ENCODE measurements at regions not wholly inside any gene's neighbourhood (a gene's known extent, or its start where the extent isn't known, plus 50 kb on each side); places are given as distances from the start of the nearest gene placed in this dataset.
"Not testable (repeated sequence)": the region's sequence is repeated elsewhere in the genome, so short reads cannot be mapped to it uniquely, and the experiment has no call there.

DNA sequence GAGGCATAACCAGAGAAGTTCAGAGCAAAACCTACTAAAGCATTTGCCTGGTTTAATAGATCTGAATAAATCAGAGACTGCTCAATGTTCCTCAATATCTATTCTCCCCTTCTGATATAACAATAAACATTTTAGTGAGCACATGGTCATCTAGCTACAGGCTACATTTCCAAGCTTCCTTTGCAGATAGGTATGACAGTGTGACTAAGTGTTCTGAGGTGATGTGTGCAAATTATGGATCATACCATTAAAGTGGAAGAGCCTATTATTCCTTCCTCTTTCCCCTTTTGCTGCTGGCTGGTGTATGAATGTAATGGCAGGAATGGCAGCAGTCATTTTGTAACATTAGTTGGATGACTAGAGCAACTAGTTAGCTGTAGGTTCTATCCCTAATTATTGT is 285.8 kb upstream of the RASA1 start:
- DNase-seq, result no peak

DNA sequence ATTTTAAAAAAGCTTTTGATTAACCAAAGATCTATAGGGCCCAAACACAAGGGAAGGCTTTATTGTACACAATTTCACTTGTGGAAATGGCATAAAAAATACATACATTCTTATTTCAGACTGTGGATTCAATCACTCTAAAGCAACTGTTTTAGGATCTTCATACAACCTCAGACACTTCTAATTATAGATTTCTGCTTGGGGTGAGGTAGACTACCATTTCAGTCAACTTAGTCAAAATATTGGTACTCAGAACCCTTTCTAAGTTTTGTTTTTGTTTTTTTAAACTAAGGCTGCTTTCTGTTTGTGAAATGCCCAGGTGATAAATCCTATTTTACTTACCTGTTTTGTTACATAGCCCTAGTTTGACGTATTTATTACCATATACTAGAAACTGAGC is 284.5 kb upstream of the RASA1 start:
- DNase-seq, result no peak

DNA sequence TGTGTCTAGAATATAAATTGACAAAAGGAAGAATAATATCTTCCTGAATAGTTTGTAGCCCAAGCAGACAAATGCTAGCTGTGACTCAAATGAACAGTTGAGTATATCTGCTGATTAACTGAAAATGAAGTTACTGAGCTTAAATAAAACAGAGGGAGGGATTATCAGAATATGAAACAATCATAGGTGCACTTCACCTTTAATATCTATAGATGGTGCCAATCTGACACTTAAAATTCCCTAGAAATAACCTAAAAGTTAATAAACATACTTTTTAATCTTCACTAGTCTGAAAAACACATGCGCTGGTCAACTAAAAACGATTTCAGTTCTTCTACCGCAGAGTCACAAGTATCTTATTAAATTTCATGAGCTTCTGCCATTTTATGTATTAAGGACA is 280.8 kb upstream of the RASA1 start:
- no peak for DNase-seq

DNA sequence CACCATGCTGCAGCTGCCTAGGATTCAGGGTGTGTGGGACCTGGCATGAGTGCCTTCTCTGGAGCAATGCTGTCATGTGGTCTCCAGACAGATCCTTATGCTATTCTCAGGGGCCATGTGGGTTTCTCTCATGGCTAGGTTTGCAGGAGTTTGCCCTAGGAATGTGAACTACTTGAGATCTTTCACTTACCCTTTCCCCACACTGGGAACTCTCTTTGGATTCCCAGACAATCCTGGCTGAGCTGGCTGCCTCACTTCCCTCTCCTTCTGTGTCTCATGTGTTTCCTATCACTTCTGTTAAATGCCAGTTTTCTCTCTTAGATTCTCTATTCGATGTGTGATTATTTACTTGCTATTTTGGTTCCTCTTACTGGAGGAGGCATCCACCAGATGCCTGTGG is 270.2 kb upstream of the RASA1 start:
- DNase-seq, result no peak

DNA sequence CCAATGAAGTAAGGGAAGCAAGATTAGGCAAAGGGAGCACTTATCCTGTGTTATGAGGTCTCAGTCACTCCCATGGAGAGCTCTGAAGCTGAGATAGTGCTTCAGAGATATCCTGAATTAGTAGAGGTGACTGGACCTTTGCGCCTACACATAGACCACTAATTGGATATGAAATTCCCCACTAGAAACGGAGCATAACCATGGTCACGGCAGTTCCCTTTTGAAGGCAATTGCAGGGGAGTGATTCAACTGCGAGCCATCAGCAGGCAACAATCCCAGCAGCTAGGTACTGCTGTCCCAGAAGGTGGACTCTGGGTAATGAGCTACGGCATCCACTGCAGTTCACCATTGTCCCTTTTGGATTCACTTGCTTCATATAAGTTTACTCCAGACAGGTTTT is 267.7 kb upstream of the RASA1 start:
- no peak for DNase-seq

DNA sequence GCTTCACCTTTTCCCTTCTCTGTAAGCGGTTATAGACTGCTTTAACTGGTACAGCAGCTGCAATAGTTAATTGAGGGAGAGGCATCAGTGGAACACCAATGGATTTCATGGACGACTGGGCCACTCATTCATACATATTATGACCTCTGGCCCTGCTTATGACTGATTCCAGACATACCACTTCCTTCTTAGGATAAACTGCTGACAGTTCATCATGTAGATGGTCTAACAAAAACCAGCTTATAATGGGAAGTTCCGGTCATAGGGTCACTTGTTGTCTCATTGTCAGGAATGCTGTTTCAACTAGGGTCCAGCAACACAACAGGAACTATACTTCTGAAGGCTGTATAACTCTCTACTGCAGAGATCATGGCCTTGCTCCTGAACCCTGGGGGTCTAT is 265.2 kb upstream of the RASA1 start:
- peak; percentile 44 to 71 for DNase-seq

DNA sequence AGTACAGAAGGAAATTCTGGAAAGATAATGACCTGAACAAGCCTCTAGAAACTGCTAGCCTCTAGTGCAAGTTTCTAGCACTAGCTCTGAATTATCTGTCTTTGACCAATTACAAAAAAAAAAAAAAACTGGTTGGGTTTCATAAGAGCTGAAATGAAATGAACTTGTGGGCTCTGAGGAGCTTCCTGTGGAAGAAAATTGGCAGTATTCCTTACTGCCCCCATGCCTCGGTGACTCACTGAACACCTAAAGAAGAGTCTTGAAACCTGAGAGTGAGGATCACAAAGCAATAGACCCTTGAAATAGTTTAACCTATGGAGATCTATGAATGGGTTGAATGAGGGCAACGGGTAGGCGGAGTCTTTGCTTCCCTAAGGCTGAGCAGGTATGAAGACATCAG is 263.6 kb upstream of the RASA1 start:
- DNase-seq, result no peak

DNA sequence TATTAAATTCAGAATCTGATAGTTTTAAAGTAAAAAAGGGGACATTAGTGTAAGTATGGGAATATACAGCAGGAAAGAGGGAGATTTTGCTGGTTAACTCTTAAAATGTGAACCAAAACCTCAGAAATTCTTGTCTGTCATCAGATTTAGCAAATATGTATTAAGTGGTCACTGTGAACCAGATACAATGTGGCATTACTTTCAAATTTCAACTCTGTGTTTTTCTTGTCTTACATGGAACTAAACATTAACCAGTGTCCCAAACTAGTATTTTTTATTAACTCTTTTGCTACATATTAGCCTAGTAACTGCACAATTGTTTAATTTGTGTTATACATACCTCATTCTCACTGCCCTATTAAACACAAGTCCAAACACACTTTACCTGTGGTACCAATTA is 259.9 kb upstream of the RASA1 start:
- no peak for DNase-seq

DNA sequence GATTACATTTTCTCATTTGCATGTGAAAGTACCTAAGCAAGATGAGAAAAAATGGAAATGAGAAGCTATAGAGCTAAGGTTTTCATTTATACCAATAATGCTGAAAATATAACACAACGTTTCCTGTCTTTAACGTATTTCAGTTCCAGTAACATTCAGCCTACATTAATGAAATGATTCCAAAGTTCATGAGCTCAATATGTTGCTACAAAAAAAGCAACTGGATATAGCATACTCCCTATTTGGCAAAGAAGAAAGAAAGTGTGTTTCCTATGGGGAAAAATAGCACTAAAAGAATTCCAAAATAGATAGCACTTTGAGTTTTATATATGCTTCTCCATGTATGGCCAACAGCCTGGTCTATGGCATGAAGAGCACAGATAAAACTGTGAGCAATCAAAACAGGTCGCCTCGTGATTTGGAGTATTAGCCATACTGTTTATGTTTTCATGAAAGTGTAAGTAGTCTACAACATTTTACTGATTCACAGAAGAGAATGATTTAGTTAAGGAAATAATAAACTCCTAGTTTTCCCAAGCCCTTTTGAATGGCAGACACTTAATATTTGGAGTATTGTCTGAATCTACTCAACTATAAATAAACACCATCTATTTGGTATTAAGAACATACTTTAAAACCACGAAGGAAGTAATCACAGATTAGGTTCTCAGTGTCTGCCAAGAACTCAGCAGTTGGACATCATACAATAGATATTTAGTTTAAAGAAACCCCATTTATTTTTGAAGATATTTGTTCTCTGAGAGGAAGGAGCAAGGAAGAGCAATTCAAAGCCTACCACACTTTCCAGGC is 258.7 kb upstream of the RASA1 start:
- DNase-seq, result no peak

DNA sequence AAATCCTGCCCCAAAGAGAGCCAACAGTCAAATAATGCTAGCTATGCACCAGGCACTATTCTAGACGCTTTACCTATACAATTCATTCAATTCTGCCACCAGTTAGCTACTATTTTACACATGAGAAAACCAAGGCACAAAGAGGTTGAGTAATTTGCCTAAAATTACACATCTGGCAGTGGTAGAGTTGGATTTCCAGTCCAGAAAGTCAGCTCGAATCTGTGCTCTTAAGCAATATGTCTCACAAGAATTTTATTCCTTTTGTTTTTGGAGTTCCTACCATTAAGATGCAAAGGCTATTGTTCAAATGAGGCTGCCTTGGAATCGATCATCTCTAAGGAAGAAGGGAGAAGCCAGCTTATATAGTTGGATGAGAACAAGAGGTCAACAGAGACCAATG is 256.9 kb upstream of the RASA1 start:
- no peak for DNase-seq

DNA sequence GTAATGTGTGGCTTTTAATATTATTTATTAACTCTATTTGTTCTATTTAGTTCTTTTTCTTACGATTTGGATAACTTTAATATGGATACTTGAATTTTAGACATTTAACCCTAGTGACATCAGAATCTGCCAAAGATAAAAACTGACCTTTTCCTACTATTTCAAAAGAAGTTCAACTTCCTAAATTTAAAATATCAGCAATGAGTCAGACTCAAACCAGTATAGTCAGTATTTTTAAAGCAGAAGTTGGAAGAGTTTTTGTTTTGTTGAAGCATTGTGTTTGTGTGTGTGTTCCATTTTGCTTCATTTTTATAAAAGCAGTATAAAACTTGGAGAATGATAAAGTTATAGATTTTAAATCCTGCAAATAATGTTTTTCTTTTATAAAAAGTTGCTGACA is 251.8 kb upstream of the RASA1 start:
- DNase-seq, result peak; percentile 67 to 84

DNA sequence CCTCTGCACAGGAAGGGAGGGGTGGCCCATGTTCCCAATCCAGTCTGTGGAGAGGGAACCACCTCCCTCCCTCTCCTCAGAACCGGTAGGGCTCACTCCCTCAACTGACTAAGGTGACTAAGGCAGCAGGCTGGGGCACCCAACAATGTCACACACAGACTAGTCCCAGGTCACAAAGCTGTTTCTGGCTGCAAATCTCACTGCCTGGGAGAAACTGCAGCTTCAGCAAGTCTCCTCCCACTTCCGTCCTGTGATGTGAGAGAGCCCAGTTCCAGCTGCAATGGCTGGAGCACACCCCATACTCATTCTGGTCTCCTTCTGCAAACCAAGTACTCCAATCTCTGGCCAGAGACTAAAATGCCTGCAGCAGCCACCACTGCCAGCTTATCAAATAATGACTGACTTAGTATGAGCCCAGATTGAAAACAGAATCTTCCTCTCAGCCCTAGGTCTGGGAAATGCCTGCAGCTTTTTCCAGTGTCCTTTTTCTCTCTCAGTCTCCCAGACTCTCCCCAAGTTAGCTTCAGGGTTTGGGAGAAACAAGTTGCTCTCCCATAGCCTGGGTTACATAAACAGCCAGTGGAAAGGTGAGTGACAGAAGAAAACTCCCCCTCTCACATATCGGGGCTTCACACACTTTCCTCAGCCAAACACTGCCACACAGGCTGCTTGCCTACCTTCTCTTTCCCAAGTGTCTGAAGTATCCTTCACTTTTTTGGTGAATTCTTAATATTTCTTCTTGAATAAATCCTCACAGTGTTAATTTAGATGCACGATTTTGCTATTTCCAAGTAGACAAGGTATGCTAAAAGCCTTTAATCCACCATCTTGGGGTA is 247.4 kb upstream of the RASA1 start:
- peak; percentile 25 to 41 for DNase-seq

DNA sequence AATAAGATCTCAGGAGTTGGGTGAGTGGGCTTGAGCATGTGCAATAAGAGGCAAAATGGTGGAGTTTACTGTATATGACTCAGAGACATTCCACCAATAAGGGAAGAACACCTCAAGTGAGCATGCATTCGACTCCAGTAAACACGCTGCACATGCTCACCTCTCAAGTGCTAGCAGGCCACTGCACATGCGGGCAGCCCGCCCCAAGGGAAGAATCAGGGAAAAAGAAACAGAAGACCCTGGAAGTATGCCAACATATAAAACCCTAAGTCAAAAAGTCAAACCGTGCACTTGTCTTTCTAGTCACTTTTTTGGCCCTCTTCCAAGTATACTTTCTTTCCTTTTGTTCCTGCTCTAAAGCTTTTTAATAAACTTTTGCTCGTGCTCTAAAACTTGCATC is 245.3 kb upstream of the RASA1 start:
- no peak for DNase-seq

DNA sequence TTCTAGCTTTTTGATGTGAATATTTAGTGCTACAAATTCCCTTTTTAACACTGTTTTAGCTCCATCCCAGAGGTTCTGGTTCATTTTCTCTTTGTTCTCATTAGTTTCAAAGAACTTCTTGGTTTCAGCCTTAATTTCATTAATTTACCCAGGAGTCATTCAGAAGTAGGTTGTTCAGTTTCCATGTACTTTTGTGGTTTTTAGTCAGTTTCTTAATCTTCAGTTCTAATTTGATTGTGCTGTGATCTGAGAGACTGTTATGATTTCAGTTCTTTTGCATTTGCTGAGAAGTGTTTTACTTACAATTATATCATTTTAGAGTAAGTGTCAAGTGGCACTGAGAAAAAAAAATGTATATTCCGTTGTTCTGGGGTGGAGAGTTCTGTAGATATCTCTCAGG is 240.1 kb upstream of the RASA1 start:
- no peak for DNase-seq

DNA sequence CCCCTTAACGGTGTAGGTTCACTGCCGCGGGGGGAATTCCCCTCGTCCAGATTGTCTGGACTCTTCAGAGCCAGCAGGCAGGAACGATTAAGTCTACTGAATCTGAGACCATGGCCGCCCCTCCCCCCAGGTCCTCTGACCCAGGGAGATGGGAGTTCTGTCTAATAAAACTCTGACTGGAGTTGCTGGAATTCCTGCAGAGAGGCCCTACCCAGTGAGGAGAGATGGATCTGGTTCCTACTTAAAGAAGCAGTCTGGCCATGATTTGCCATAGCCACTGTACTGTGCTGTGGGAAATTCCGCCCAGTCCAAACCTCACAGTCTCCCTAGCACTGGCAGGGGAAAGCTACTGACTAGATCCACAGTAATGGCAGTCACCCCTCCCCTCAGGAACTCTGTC is 237.7 kb upstream of the RASA1 start:
- no peak for DNase-seq

DNA sequence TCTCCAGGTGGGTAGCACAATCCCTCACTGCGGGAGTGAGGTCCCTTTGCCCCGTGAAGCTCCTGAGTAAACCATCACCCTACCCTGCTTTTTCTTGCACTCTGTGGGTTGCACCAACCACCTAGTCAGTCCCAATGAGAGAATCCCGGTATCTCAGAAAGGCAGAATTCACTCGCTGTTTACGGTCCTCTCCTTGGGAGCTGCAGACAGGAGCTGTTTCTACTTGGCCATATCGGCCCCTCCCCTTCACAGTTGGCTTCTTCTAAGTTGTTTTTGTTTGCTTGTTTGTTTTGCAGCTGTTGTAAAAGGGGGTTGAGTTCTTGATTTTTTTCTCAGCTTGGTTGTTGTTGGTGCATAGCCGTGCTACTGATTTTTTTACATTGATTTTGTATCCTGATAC is 237.0 kb upstream of the RASA1 start:
- DNase-seq, result no peak

DNA sequence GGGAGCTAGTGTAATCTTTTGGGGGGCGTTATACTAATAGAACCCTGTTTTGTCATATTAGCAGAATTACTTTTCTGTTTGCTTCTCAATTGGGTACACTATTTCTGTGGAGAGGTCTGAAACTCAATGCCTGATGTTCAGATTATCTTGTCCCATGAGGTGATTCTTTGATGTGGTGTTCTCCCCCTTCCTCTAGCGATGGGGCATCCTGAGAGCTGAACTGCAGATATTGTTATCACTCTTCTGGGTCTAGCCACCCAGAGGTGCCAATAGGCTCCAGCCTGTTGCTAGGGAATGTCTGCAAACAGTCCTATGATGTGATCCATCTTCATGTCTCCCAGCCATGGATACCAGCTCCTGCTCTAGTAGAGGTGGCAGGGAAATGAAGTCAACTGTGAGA is 233.1 kb upstream of the RASA1 start:
- no peak for DNase-seq

DNA sequence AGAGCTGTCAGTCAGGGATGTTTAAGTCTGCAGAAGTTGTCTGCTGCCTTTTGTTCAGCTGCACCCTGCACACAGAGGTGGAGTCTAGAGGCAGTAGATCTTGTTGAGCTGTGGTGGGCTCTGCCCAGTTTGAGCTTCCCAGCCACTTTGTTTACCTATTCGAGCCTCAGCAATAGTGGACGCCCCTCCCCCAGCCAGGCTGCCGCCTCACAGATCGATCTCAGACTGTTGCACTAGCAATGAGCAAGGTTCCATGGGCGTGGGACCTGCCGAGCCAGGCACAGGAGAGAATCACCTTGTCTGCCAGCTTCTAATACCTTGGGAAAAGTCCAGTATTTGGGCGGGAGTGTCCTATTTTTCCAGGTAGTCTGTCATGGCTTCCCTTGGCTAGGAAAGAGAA is 225.1 kb upstream of the RASA1 start:
- no peak for DNase-seq

DNA sequence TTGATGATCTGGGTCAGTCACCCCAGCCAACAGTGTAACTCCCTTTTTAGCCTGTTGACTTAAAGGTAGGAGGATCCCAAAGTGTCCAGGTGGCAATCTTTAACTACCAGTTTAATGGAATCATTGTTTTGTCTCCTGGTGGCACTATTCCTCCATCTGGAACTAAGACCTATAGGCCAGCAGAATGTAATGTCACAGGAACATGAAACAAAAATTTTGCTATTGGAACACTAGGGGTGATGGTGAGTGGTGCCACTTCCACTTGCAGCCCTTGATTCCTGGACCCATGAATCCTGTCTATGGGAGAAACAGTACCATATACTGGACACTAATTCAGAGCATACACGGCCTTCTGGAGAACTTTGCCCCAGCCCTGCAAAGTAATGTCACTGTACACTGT is 219.5 kb upstream of the RASA1 start:
- no peak for DNase-seq

DNA sequence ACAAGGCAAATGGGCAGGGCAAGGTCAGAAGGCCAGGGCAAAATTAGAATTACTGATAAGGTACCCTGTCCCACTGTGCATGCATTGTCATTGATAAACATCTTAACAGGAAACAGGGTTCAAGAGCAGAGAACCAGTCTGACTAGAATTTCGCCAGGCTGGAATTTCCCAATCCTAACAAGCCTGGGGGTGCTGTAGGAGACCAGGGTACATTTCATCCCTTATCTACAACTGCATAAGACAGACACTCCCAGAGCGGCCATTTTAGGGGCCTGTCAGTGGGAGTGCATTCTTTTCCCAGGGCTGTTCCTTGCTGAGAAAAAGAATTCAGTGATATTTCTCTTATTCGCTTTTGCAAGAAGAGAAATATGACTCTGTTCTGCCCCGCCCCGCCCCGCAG is 218.7 kb upstream of the RASA1 start:
- DNase-seq, result not testable (repeated sequence)

DNA sequence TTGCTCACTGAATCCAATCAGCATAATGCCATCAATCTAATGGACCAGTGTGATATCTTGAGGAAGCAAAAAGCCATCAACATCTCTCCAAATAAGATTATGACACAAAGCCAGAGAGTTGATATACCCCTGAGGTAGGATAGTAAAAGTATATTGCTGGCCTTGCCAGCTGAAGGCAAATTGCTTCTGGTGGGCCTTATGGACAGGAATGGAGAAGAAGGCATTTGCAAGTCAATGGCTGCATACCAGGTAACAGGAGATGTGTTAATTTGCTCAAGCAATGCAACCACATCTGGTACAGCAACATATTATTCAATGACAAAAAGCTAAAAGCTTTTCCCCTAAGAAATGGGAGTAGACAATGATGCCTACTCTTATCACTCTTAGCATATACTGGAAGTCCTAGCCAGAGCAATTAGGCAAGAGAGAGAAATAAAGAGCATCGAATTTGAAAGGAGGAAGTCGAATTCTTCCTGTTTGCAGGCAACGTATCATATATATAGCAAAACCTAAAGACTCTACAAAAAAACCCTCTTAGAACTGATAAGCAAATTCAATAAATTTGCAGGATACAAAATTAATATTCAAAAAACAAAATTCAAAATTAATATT is 216.1 kb upstream of the RASA1 start:
- peak; percentile 57 to 66 for DNase-seq

DNA sequence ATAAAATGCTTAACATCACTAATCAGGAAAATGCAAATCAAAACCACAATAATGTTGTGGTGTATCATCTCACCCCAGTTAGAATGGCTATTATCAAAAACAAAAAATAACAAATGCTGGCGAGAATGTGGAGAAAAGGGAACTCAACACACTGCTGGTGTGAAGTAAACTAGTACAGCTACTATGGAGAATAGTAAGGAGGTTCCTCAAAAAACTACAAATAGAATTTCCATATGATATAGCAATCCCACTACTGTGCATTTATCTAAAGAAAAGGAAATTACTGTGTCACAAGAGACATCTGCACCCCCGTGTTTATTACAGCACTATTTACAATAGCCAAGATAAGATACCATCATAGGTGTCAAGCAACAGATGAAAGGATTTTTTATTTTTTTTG is 214.5 kb upstream of the RASA1 start:
- DNase-seq, result peak; percentile 68 to 82

DNA sequence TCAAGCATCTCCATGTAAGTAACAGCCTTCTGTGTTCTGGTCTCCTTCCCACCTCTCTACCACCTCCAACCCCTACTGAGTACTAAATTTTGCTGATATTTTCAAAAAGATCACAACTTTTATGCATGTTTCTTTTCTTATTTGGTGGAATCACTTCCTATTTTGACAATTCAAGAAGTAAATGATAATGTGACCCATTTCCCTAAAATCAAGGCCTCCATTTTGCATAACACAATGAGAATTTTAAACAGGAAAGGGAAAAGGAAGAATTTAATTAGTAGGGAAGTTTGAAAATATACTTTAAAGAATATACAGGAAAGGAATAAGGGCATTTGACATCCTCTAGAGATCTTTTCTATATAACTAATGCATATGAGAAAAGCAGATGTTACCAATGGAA is 212.9 kb upstream of the RASA1 start:
- DNase-seq, result peak; percentile 17 to 28

DNA sequence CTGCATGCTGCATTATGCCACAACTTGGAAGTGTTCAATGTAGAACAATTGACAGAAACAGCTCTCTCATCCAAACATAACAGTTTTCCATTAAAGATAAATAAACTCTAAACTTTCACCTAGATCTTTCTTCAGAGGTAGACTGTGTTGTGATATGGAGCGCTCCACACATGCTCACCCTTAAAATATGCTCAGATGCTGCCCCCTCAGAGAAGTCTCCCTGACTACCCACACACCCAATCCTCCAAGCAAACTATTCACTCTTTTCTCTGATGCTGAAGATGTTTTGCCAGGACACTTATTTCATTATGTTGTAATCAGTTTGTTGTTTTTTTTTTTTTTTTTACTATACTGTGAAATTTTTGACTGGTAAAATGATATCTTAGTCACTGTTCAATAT is 206.6 kb upstream of the RASA1 start:
- no peak for DNase-seq

All from inflammatory macrophage treated with lipopolysaccharide for 1 hour (primary cell).